ENCODE measurements at regions not wholly inside any gene's neighbourhood (a gene's known extent, or its start where the extent isn't known, plus 50 kb on each side); places are given as distances from the start of the nearest gene placed in this dataset.

DNA sequence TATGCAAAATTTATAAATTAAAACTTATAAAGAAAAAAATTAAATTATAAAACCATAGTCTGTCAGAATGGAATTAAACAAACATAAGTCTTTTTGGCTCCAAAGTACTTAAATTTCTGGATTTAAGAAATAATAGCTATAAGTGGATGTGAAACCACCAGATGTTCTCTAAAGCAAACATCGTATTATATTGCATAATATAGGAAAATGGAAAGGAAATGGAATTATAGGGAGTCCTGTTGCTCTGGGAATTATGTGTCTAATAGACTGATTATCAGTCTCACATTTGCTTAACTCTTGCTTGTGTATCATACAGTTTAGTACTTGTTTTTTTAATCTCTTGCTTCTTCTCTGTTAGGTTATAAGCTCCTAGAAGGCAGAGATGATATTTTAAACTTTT is 819.2 kb downstream of the RAPGEF2 start:
- TF ChIP-seq CTCF (conservative IDR thresholded peaks at IDR 0.05 in 1 of 2, IDR thresholded peaks at IDR 0.05 in 1 of 2; ENCODE audit: low read depth in 1 of 2, low read length in 2 of 2) (no peak), EZH2 (IDR thresholded peaks at IDR 0.05; ENCODE audit: low read length, missing control alignments) (no peak)

All from fibroblast of lung (primary cell).